ENCODE measurements at regions not wholly inside any gene's neighbourhood (a gene's known extent, or its start where the extent isn't known, plus 50 kb on each side); places are given as distances from the start of the nearest gene placed in this dataset.

- TF ChIP-seq CTCF (IDR thresholded peaks at IDR 0.05; ENCODE audit: insufficient read depth, low read depth, low read length) (no peak), EZH2 (IDR thresholded peaks at IDR 0.05; ENCODE audit: insufficient read depth, low read length) (no peak)
These were observed 575.9 kb upstream of the JAG1 start for GRCh38 chr20:11249683-11250082.
